ENCODE measurements at regions not wholly inside any gene's neighbourhood (a gene's known extent, or its start where the extent isn't known, plus 50 kb on each side); places are given as distances from the start of the nearest gene placed in this dataset.
"Not testable (repeated sequence)": the region's sequence is repeated elsewhere in the genome, so short reads cannot be mapped to it uniquely, and the experiment has no call there.

DNA sequence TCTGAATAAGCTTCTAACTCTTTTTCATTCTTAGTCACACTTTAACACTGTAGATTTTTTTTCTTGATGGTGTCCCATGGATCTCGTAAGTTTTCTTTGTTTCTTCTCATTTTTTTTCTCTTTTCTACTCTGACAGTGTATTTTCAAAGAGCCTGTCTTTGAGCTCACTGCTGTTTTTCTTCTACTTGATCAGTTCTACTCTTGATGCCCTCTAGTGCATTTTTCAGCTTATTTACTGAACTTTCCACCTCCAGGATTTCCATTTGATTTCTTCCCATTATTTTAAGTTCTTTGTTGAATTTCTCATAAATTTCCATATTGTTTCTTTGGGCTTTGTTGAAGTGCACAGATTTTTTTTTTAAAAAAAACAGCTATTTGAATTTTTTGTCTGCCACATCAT, 2641.1 kb upstream of the DEFB115 start:
- intact Hi-C loops (cut with DNase I; ENCODE audit: low total_unique reads), result no loop called here
- WGBS, 2 donors, result 49 to 54% methylated on average over 1 of the region's 1 CpG
- DNase-seq (ENCODE audit: low spot score in 2 of 2), result no peak
- H3K4me3 ChIP-seq (ENCODE audit: low read depth, poor library complexity, severe bottlenecking), result no peak overlapping the region
- no peak for TF ChIP-seq POLR2A (IDR thresholded peaks at IDR 0.05)
- TF ChIP-seq, protein P1, sequence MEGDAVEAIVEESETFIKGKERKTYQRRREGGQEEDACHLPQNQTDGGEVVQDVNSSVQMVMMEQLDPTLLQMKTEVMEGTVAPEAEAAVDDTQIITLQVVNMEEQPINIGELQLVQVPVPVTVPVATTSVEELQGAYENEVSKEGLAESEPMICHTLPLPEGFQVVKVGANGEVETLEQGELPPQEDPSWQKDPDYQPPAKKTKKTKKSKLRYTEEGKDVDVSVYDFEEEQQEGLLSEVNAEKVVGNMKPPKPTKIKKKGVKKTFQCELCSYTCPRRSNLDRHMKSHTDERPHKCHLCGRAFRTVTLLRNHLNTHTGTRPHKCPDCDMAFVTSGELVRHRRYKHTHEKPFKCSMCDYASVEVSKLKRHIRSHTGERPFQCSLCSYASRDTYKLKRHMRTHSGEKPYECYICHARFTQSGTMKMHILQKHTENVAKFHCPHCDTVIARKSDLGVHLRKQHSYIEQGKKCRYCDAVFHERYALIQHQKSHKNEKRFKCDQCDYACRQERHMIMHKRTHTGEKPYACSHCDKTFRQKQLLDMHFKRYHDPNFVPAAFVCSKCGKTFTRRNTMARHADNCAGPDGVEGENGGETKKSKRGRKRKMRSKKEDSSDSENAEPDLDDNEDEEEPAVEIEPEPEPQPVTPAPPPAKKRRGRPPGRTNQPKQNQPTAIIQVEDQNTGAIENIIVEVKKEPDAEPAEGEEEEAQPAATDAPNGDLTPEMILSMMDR (IDR thresholded peaks at IDR 0.05), result no peak

DNA sequence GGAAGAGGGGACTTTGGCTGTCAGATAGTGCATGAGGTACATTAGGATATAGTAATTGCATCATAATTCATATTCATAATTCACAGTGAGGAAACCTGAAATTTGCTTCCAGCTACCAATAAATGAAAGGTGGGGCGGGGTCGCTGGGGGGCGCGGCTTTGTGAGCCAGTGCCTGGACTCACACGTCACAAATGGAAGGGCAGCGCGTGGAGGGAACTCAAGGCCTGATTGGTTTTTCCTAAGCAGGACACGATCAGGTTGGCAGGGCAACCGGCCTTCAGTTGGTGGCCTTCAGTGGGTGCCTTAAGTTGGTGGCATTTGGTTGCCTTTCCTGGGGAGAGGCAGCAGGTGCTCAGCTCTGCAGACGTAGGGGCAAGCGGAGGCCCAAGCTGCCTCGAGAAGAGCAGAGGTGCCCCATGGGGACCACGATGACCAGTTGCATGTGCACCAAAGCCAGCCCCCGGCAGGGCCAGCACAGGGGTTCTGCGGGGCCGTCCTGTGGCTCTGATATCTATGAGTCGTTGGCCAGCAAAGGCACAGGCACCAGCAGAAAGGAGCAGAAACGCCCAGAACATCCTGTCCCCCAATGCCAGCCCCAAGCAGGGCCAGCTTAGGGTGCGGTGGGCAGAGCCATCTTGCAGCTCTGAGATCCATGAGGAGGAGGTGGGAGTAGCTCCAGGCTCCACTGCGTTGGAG, 2637.4 kb upstream of the DEFB115 start:
- DNase-seq (ENCODE audit: low spot score in 2 of 2); H3K4me3 ChIP-seq (ENCODE audit: low read depth, poor library complexity, severe bottlenecking); intact Hi-C loops (cut with DNase I; ENCODE audit: low total_unique reads): not testable (repeated sequence)
- 82% methylated on average over 19 to 20 of the region's 20 CpGs for WGBS, 2 donors

DNA sequence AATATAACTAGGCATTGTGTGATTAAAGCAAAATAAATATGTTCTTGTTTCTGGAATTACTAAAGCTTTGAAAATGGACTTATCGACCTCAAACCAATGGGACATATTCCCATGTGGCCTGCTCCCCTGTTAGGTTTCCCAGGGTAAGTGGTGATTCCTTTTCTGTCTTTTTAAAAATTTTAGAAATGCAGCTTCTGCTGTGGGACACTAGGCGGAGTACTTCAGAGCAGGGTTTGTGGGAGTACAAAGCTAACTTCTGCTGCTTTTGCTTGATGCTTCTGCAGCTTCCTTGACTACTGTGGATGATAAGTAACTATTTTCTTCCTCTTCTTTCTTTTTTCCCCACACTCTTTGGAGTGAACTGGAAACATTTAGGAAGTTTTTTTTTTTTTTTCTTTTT, 2632.4 kb upstream of the DEFB115 start:
- intact Hi-C loops (cut with DNase I; ENCODE audit: low total_unique reads); H3K4me3 ChIP-seq (ENCODE audit: low read depth, poor library complexity, severe bottlenecking); DNase-seq (ENCODE audit: low spot score in 2 of 2): not testable (repeated sequence)
- 48 to 49% methylated on average over 2 of the region's 2 CpGs for WGBS, 2 donors

DNA sequence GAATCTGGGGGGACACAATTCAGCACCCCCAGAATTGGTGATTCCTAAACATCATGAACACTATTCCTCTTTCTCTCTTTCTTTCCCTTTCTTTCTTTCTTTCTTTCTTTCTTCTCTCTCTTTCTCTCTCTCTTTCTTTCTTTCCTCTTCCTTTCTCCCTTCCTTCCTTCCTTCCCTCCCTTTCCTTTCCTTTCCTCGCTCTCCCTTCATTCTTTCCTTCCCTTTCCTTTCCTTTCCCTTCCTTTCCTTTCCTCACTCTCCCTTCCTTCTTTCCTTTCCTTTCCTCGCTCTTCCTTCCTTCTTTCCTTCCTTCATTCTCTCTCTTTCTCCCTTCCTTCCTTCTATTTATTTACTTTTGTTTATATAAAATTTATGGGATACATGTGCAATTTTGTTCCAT, 2616.6 kb upstream of the DEFB115 start:
- H3K4me3 ChIP-seq (ENCODE audit: low read depth, poor library complexity, severe bottlenecking); intact Hi-C loops (cut with DNase I; ENCODE audit: low total_unique reads); DNase-seq (ENCODE audit: low spot score in 2 of 2): not testable (repeated sequence)
- WGBS, 2 donors, result 49 to 52% methylated on average over 2 of the region's 2 CpGs
